Inferior parietal cortex (tissue), 1 donor: ENCODE measurements at regions not wholly inside any gene's neighbourhood (a gene's known extent, or its start where the extent isn't known, plus 50 kb on each side); places are given as distances from the start of the nearest gene placed in this dataset.
"Not testable (repeated sequence)": the region's sequence is repeated elsewhere in the genome, so short reads cannot be mapped to it uniquely, and the experiment has no call there.

Experiments used
- DNase-seq: peaks from one replicate; pipeline ENCODE4 v3.0.0-alpha.2; 2016; ENCODE audit errors: extremely low spot score

GRCh38 chr17:72366626-72367025 lies 245.8 kb downstream of the SOX9 start:
- DNase-seq, result no peak

GRCh38 chr17:72368191-72368590 lies 247.4 kb downstream of the SOX9 start:
- no peak for DNase-seq

DNA sequence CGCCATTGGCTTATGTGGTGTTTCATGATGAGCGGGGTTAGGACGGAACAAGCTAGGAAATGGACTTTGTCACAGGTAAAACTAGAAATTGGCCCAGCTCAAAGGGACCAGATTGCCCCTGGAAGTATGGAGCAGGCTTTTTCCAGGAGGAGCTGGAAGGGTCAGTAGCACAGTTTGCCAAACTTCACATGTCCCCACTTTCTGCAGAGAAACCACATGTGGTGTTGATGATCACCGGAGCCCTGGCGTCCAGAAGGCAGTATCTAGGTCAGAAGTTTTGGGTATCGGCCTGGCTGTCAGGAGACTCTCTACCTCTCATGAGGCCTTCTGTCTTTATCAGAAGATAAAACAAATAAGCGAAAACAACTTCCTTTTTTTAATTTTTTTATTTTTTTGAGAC lies 248.5 kb downstream of the SOX9 start:
- DNase-seq, result no peak

DNA sequence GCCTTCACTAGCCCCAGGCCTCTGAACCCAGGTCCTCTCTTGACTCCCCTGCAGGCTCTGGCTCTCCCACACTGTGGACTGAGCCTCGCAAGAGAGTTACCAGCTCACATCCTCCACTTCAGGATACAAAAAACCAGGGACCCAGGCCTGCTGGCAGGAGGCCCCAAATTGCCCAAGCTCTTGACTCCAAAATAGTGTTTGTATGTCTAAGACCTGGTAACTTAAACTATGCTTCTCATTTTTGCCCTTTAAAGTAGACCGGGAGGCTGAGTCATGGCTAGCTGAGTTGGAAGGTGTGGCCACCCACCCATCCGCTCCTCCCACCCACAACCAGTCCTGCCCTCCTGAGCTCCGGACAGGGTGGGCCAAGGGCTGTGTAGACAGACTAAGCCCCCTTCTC lies 250.0 kb downstream of the SOX9 start:
- no peak for DNase-seq

- no peak for DNase-seq
These were observed 251.4 kb downstream of the SOX9 start for GRCh38 chr17:72372185-72372584.

DNA sequence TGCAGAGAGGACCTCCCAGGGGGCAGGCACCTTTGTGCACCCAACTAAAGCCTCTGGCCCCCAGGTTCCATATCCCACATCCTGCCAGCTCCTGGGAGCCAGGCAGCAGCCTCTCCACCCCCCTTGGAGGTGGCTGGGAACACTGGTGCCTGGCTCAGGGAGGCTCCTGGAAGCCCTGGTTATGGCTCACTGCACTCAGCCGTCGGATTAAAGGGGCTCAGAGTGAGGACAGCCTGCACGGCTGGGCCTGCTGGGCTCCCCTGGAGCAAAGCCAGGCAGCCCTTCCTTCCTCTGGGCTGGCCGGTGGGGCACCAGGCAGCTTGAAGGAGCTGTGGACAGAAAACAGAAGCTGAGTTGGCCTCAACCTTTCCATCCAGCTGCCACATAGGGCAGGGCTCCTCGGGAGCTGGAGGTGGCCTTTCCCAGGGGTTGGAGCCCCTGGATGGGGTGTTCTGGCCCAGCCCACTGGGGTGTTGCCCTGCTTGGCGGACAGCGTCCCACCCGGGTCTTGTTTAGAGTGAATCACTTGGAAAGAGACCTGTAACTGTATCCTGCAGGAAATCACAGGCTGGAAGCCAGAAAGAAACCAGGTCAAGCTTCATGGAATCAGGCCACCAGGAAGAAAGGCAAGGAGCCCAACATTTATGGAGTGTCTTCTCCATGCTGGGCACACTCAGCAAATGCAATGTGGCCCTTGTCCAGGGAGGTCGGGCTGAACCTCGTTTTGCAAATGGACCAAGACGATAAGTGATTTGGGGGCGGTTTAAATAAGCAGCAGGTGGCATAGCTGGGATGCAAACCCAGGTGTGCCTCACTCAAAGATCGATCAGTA lies 253.3 kb downstream of the SOX9 start:
- no peak for DNase-seq

- DNase-seq, result no peak
These were observed 255.9 kb downstream of the SOX9 start for GRCh38 chr17:72376526-72377345.

GRCh38 chr17:72378414-72379390 lies 257.9 kb downstream of the SOX9 start:
- no peak for DNase-seq

GRCh38 chr17:72379516-72379915 lies 258.7 kb downstream of the SOX9 start:
- no peak for DNase-seq

- DNase-seq, result no peak
These were observed 259.3 kb downstream of the SOX9 start for GRCh38 chr17:72380120-72380519.

DNA sequence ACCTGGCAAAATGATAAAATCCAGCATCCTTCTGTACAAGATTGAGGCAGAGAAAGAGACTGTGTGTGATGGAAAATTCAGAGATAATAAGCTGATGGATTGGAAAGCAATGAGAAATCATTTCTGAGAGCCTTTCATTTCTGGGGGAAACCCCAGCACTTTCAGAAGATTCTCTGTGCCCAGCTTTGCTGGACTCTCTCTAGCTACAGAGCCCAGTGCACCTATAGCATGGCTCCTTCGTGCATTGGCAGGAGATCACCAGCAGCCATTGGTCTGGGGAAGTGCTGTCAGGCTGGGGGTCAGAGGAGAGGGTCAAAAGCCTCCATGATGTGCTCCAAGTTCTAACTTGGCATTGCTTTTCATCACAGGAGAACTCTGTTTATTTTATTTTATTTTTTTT lies 259.9 kb downstream of the SOX9 start:
- DNase-seq, result no peak

GRCh38 chr17:72381597-72382397 lies 261.0 kb downstream of the SOX9 start:
- DNase-seq, result no peak

- no peak for DNase-seq
These were observed 262.3 kb downstream of the SOX9 start for GRCh38 chr17:72382971-72383722.

GRCh38 chr17:72385475-72385874 lies 264.7 kb downstream of the SOX9 start:
- DNase-seq, result no peak

DNA sequence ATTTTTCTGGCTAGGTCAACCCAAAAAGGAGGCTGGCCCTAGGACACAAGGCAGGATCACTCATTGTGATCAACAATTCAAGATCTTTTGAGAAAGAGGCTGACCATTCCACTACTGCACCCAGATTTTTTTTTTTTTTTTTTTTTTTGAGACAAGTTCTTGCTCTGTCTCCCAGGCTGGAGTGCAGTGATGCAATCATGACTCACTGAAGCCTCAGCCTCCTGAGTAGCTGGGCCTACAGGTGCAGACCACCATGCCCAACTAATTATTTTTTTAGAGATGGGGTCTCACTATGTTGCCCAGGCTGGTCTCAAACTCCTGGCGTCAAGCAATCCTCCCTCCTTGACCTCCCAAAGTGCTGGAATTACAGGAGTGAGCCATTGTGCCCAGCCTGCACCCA lies 265.4 kb downstream of the SOX9 start:
- not testable (repeated sequence) for DNase-seq

GRCh38 chr17:72386619-72387237 lies 265.9 kb downstream of the SOX9 start:
- DNase-seq, result no peak

DNA sequence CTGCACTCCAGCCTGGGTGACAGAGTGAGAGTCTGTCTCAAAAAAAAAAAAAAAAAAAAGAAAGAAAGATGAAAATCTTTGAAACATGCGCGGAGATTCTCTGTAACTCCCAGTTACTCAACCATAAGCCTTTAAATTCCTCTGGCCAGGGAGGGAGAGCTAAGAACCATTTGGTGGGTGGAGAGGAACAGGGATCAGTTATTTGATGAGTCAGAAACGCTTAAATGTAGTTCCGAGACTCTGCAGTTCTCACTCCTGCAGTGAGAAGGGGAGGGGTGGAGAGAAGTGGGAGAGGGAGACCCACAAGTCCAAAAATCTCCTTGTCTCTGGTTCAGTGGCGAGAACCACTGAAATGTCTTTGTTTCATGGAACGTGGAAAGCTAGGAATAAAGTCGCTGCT lies 266.7 kb downstream of the SOX9 start:
- no peak for DNase-seq

- no peak for DNase-seq
These were observed 267.1 kb downstream of the SOX9 start for GRCh38 chr17:72387969-72388368.

- DNase-seq, result no peak
These were observed 268.1 kb downstream of the SOX9 start for GRCh38 chr17:72388765-72389473.
